GM18858 (cell line): ENCODE measurements at regions not wholly inside any gene's neighbourhood (a gene's known extent, or its start where the extent isn't known, plus 50 kb on each side); places are given as distances from the start of the nearest gene placed in this dataset.

Experiments
- ATAC-seq: cut with Tn5 transposase; IDR thresholded peaks from one replicate; pipeline ENCODE4 v1.9.1; 2021; ENCODE audit not compliant: unreplicated experiment

- ATAC-seq: no peak
These were observed 148.6 kb downstream of the BMP4 start for GRCh38 chr14:53808042-53808441.

GRCh38 chr14:53807542-53807941, 149.1 kb downstream of the BMP4 start:
- no peak for ATAC-seq

- ATAC-seq: no peak
These were observed 149.5 kb downstream of the BMP4 start for GRCh38 chr14:53807108-53807507.

- no peak for ATAC-seq
These were observed 159.9 kb downstream of the BMP4 start for GRCh38 chr14:53796734-53797133.

- ATAC-seq: no peak
These were observed 162.7 kb downstream of the BMP4 start for GRCh38 chr14:53793790-53794505.

GRCh38 chr14:53792909-53793308, 163.7 kb downstream of the BMP4 start:
- ATAC-seq: no peak

GRCh38 chr14:53790731-53791500, 165.7 kb downstream of the BMP4 start:
- no peak for ATAC-seq

DNA sequence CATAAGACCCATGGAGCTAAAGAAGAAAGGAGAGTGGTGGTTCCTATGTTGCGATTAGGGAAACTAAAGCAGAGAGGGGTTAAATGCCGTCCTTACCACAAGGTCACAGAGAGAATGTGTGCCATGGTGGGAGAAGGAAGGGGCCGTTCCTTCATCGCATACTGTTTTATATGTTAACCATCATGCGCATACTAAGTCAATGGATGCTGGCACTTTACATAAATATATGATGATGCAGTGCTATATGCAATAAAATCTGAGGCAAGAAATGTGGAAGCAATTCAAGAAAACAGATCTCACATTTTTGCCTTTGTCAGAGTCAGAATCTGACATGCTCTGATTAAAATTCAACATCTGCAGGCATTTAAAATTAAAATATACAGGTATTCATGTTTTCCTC, 168.1 kb downstream of the BMP4 start:
- no peak for ATAC-seq

- no peak for ATAC-seq
These were observed 170.6 kb downstream of the BMP4 start for GRCh38 chr14:53786045-53786444.

GRCh38 chr14:53784688-53785087, 171.9 kb downstream of the BMP4 start:
- ATAC-seq: no peak

DNA sequence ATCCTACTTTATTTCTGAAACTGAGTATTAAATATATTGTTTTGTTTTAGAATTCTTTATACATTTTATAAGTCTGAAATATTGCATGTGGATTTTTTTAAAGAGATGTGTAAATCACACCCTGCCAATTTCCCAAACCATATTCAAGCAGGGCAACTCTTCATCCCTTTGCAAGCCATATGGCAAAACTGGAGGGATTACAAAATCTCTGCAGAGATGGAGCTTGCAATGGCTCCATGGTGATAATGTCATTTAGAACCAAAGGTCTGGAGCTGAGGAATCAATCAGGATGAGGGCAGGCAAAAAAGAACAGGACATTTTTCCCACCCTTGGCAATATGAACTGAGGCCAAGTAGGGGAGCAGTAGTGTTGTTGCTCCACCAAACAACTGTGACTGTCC, 173.4 kb downstream of the BMP4 start:
- no peak for ATAC-seq

DNA sequence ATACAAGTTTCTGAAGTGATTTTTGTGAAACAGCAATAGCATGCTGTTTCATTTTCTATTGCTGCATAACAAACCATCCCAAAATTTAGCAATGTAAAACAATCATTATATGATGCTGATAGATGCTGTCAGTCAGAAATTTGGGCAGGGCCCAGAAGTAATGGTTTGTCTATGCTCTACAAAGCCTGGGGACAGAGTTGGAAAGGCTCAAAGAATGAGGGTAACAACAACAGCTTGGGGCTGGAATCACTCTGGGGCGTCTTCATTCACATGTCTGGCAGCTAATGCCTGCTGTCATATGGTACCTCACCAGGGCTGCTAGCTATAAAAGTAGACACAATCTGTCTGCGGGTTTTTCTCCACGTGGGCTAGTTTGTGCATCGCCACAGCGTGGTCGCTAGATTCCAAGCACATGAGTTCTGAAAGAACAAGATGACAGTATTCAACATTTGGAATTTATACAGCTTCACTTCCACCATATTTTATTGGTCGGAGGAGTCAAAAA, 176.5 kb downstream of the BMP4 start:
- ATAC-seq: no peak

- ATAC-seq: no peak
These were observed 177.3 kb downstream of the BMP4 start for GRCh38 chr14:53779301-53779700.

GRCh38 chr14:53778263-53778662, 178.4 kb downstream of the BMP4 start:
- no peak for ATAC-seq

- no peak for ATAC-seq
These were observed 183.7 kb downstream of the BMP4 start for GRCh38 chr14:53772936-53773335.

DNA sequence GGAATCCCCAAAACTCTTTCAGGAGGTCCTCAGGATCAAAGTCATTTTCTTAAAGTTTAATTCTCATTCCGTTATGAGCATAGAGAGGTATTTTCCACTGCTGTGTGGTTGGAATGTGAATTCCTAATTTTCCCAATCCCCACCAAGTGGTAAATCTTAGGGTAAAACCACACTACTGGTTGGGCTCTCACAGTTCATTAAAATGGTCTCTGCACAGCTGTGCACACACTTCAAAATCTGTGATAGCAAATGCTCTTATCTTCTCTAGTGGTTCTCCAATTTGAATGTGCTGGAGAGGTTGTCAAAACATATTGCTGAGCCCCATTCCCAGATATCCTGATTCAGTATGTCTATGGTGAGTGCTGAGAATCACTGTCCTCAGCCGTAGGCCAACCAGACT, 189.1 kb downstream of the BMP4 start:
- no peak for ATAC-seq

- no peak for ATAC-seq
These were observed 190.0 kb downstream of the BMP4 start for GRCh38 chr14:53766601-53767000.

- no peak for ATAC-seq
These were observed 190.5 kb downstream of the BMP4 start for GRCh38 chr14:53766106-53766505.

DNA sequence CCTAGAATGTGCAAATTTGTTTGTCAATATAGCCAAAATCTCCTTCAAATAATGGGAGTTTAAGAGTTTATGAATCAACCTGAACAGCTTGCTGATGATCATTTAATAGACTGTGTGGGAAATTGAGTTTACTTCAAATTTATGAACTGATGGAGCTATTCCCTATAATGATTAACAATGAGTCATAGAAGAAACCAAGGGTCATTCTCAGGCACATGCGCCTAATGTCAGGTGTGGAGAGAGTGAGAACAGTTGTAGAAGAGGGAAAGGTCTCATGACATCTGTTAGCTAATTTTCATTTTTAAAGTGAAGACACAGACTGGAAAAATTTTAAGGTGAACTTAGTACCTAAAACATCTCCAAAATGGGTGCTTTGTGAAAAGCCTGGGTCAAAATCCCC, 191.8 kb downstream of the BMP4 start:
- ATAC-seq: no peak

- ATAC-seq: no peak
These were observed 198.5 kb downstream of the BMP4 start for GRCh38 chr14:53758141-53758540.

DNA sequence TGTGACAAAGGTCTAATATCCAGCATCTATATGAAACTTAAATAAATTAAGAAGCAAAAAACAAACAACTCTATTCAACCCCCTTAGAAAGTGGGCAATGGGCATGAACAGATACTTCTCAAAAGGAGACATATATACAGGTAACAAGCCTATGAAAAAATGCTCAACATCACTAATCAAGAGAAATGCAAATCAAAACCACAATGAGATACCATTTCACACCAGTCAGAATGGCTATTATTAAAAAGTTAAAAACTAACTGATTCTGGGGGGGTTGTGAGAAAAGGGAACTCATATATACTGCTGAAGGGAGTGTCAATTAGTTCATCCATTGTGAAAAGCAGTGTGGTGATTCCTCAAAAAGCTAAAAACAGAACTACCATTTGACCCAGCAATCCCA, 198.9 kb downstream of the BMP4 start:
- no peak for ATAC-seq

DNA sequence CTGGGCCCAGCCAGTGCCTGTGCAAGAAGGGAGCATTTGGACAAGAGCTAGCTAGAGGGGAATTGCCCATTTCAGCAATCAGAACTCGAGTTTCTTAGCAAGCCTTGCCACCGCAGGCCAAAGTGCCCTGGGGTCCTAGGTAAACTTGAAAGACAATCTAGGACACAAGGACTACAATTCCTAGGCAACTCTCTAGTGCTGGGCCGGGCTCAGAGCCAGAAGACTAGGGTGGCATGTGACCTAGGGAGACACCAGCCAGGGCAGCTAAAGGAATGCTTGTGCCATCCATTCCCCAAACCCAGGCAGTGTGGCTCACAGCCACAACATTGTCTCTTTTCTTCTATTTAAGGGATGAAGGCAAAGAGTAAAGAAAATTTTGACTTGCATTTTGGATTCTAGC, 205.0 kb downstream of the BMP4 start:
- ATAC-seq: no peak
